NCI-H524 treated with DMSO at 0.1 percent for 48 hours (cell line): ENCODE measurements at regions not wholly inside any gene's neighbourhood (a gene's known extent, or its start where the extent isn't known, plus 50 kb on each side); places are given as distances from the start of the nearest gene placed in this dataset.

Source experiments
- DNase-seq: peaks from one replicate; lab custom pipeline; 2025; lab: John Stamatoyannopoulos, UW

DNA sequence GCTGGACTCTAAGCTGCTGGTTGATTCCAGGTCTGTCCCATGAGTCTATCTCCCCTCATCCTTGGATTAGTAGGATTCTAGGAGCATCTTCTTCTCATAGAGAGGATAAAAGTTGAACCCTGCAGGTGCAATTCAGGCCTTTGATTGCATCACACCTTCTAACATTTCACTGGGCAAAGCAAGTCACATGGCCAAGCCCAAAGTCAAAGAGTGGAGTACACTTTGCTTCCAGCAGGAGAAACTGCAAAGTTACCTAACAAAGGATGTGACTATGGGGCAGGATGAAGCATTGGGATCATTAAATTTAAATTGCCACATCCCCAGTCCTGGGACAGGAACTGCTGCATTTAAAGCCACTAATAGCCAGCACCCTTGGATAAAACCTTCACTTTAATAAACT is 51.0 kb upstream of the EGFLAM start:
- no peak for DNase-seq

DNA sequence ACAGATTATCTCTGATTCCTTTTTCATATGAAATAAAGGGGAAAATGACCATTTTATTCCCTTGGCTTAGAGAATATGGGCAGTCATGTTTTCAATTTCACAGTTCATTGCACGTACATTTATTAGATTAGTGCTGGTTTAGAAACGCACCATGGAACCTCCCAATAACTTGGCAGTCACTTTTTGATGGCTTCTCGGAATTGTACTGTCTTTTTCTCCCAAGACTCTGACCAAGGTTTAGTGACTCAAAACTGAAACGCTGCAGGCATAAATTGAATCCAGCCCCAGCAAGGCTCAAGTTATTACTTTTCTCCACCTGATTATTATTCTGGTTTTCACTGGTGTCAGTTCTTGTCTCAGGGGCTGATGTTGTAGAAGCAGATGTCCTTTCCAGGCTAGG is 55.6 kb upstream of the EGFLAM start:
- DNase-seq = no peak

DNA sequence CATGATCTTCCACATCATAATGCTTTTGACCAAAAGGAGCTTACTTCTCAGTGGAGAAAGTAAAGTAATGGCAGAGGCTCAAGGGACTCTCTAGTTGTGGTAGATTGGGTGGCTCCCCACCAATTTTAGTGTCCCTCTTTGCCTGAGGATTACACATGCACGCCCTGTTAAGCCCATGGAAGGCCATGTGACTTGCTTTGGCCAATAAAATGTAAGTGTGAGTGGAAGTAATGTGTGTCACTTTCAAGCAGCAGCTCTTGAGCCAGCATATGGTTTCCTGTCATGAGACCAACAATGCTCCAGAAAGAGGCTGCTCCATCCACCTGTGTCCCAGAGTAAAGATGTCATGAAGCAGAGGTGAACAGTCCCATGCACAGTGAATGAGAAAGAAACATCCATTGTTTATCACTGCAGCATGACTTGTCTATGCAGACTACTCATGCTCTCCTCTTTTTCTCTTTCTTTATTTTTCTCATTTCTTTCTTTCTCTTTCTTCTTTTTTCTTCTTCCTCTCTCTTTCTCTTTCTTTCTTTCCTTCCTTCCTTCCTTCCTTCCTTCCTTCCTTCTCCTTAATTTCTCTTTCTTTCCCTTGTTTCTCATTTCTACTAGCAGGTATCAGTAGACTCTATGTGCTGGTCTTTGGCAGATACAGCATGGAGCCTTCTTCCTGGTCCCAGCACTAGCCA is 57.3 kb upstream of the EGFLAM start:
- DNase-seq = no peak

DNA sequence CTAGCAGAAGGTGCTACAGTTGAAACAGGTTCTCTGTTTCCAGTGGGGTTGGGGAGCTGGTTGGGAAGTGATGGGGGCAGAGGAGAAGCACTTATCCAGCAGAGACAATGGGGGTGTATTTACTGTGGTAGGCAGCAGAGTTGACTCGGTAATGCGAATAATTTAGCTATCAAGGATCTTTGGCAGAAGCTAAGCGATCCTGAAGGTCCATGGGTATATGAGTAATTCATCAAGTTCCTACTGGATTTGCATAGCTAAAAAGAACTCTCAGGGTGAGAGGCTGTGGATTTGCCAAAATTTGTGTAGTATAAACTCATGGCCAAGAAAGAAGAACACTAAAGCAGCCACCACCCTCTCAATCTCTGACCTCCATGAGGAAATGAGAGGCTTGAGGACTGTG is 61.2 kb upstream of the EGFLAM start:
- DNase-seq = no peak

DNA sequence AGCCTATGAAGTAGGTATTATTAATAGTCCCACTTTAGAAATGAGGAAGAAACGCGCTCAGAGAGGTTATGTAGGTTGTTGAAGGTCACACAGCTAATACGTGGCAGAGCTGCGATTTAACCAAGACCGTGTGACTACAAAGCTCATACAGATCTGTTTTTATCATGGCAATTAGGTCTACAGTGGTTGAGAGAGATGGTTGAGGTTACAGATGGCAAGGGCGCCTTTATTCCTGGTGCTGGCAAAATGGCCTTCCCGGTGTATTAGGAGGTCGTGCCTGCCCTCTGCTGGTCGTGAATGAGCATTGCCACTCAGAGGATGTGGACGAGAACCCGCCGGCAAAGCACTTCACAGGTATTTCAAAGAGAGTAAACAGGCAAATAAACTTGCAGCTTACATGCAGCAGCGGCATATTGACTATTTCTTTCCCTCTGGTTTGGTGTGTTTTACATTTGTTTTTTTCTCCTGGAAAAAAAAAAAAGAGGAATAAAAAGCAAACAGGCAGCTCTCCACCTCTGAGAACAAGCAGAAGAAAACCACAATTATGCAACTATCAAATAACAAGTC is 65.3 kb upstream of the EGFLAM start:
- DNase-seq = peak; percentile 67

DNA sequence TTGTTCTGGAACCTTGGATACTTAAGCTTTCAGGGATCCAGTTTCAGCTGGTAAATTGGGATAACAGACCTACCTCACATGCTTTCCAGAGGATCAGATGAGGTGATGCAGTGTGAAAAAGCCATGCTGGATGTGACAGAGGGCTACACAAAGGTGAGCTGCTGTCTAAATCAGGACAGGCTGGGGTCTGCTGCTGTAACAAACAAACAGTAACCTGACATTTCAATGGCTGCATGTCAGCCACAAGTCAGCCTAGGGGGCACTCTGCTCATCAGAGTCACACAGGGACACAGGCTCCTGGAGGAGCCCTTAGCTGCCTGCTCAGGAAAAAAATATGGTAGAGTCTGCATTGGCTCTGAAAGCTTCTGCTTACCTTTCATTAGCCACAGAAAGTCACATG is 66.7 kb upstream of the EGFLAM start:
- DNase-seq = no peak

DNA sequence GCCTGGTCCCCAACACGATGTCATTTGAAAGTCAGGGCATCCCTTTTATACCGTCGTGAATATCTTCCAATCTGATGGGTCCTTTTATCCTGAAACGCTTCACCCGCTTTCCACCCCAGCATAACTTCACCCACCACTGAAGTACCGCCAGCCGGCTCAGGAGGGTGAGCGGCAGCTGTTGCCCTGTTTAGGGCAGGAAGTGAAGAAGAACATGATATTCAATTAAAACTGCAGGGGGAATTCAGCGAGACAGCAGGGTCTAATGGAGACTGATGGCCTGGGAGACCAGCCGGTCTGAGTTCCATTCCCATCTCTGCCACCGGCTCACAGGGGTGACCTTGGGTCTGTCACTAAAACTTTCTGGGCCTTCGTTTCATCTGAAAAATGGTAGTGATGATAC is 68.2 kb upstream of the EGFLAM start:
- peak; percentile 92 for DNase-seq

DNA sequence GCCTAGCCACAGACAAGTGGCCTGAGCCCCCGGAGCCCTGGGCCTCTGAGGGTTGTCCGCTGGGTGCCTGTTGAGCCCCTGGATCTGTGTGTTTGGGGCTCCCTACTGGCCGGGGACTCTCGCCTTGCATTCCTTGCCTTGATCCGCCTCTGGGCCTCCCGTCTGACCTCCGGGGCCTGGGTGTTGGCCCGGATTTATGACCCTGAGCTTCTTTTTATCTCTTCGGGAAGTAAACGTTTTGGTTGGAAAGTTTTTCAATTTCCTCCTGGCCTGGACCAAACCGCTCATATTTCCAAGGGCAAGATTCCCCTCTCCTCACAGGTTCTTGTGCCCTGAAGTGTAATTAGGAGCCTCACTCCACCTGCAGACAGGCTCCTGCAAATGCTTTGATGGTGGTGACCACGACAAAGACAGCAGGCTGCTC is 69.3 kb upstream of the EGFLAM start:
- DNase-seq = no peak

DNA sequence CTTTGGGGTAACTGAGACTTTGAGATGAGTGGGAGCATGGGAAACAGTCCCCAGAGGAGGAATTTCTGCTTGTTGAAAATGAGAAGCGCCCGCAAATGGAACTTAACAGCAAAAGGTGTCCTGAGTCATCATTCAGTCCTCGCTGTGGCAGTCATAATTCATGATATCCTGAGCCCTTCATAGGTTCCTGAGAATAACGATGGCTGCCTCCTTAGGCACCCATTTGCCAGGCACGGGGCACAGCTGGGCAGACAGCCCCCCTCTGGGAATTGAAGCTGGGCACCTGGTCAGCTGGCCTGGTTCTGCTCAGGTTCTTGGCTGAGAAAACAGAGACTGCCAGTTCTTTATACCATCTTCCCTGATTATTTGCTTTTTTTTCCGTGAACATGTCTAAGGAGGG is 69.8 kb upstream of the EGFLAM start:
- DNase-seq = no peak

DNA sequence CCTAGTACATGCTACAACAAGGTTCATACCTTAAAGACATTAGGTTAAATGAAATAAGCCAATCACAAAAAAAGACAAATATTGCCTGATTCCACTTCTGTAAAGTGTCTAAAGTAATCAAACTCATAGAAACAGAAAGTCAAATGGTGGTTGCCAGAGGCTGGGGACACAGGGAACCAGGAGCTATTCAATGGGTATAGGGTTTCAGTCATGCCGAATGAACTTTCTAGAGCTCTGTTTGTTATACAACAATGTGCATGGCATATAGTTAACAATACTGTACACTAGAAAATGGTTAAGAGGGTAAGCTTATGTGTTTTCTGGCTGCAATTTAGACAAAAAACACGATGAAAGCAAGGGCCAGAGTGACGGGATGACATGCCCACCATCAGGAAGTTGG is 70.8 kb upstream of the EGFLAM start:
- DNase-seq = no peak

DNA sequence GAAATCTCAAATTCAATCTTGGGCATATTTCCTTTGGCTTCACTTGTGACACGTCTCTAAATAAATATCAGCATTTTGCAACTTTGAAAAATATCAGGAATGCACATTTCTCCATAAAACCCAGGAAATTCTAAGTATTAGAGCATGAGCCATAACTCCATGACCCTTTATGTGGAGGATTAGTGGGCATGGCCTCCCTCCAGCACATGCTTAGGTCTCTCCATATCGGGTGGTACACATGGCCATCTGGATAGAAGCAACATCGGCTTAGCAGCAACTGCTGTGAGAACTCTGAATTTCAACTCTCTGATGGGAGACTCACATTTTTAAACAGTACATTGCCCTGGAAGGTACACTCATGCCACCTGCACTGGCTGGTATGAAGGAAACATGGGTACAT is 73.7 kb upstream of the EGFLAM start:
- DNase-seq = peak; percentile 59

DNA sequence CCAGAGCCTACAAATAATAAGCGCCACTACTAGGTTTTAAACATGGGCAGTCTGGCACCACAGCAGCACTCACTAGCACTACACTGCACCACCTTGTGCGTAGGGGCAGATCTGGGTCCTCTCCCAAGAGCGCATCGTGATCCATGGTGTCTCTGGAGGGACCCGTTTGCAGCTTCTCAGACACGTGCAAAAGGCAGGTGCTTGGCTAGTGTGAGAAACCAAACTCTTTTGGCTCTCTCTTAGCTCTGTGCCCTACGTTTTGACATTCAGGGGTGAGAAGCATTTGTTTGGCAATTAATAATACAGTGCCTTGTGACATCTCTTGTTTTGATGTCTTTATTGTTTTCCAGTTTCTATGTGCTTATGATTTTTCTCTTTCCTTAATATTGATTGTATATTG is 75.4 kb upstream of the EGFLAM start:
- DNase-seq = no peak

DNA sequence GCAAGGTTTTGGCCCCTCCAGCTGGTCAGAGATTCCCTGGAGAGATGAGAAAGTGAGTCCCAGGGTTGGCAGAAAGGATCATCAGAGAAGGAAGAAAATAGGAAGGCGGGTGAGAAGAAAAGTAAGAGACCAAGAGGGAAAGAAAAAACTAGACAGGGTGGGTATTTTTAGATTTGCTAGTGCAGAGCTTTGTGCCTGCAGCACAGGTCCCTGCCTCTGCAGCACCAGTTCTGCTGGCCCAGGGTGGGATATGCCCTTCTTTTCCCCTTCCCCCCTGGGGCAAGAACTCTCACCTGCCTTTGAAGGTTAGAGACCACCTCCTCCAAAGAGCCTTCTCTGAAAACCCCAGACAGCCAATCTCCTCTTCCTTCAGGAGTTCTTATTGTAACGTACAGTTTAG is 90.3 kb upstream of the EGFLAM start:
- DNase-seq = no peak

DNA sequence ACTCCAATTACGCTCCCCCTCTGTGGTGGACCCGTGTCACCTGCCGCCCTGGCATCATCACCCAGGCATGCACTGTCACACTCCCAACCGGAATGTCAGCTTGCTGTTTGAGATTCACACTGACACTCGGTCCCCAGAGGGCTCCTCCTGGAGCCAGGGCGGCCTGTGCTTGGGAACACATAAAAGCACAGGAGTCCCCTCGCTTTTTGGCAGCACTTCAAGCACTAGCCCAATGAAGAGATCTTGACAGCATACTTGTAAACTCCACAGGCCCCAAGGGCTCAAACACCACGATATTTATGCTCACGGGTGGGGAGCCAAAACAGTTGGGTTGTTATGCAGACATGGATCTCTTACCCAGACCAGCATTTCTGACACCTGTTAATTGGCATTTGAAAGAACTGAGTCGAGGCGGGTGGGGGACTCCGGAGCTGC is 90.8 kb upstream of the EGFLAM start:
- no peak for DNase-seq

DNA sequence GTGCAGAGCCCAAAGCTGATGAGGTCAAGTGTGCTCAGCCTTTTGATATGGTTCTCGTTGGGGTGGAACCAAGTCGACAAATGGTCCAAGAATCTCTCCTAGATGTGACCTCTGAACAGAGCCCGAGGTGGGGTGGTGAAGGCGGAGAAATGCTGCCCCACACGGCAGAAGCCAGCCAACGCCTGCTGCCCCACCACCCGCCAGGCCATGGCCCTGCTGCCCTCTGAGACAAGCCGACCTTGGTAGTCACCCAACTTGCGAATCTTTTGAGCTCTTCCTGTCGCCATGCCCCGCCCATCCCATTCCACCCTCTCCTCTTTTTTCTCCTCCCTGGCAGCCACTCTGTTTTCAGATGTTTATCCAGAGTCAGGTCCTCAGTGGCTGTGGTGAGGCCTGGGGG is 91.5 kb upstream of the EGFLAM start:
- DNase-seq = no peak

DNA sequence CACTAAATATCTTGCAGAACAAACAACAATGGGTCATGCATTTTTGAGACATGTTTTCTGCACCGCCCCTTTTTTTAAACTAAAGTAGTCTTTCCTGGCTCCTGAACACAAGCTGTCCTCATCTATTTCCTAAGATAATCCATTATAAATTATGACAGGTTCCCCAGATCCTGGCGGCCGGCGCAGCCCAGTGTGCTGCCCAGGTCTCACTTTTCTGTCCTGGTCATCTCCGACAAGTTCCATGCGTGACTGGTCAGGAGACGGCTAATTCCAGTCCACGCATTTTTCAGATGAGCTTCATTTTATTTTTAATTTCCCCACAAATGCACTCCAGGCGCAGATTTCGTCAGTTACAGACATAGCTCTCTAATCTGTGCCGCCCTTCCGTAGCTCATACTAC is 92.9 kb upstream of the EGFLAM start:
- no peak for DNase-seq

DNA sequence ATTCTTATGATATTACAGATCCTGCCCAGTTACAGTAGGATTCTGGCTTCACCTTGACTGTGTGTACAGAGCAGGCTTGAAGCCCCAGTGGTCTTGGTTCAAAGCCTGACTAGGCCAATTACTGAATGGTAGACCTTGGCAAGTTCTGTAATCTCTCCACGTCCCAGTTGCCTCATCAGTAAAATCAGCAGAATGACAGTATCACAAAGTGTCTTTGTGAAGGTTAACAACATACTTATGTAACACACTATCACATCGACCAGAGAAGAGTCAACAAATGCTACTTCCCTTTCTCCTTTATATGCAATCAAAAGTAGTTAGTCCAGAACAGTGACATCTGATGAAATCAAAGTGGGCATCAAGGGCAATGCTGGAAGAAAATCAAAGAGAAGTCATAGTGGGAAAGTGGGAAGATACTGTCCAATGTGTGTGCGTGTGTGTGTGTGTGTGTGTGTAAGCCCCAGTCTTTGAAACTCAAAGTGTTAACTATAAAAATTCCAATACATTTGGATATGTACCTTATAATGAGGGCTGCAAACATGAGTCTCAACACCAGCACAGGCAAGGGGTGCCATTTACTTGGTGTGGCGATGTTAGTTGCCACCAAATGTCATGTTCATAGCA is 93.5 kb upstream of the EGFLAM start:
- no peak for DNase-seq

DNA sequence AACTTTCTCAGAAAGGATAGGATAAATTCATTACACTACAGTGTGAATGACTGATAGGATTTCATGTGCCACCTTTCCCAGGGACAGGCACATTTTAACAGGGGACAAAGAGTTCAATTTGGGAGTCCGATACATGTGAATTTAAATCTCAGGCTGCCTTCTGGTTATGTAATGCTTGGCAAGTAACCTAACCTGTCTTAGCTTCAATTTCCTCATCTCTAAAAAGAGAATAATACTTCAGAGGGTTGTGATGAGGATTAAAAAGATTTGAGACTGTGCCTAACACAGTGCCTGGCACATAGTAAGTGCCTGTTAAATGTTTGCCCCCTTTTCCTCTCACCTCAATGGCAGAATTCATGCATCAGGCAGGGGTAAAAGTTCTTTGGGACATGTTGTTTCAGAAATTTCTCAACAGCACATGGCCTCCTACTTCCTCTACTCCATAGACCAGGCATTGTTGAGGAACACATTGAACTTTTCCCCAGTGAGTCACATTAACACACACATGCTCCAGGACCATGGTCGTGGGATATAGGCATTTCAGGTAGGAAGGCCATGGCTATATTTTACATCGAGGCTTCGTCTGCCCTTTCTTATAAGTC is 94.6 kb upstream of the EGFLAM start:
- DNase-seq = no peak

DNA sequence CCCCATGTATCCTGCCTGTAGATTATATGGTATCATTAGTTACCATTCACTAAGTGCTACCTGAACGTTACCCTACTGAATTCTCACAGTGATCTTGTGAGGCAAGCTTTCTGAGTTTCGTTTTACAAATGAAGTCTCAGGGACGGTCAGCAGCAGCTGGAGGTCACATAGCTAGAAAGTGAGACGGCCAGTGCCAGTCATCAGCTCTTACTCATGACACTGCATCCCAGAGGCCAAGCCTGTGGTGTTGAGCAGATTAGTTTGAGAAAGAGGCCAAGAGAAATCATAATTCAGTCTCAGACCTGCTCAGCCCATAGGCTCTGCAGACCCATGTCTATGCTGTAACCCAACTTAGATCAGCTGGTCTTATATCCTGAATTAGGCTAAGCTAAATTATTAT is 95.7 kb upstream of the EGFLAM start:
- DNase-seq = no peak

DNA sequence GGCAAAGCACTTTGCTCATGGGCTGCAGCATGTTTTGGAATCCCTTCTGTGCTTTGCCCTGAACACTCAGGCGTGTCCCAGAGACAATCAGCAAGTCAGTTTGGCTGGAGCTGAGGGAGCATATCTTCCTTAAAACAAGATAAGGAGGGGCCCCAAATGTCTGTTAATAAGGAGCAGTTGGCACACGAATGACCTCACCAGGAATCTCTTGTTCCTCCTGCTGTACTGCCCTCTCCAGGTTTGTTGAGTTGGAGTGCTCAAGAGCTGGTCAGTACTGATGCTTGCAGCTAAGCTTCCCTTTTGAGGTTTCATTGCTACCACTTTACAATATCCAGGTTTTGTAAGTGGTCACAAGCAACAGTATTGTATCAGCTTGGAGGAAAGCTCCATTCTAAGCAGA is 101.3 kb upstream of the EGFLAM start:
- DNase-seq = no peak

DNA sequence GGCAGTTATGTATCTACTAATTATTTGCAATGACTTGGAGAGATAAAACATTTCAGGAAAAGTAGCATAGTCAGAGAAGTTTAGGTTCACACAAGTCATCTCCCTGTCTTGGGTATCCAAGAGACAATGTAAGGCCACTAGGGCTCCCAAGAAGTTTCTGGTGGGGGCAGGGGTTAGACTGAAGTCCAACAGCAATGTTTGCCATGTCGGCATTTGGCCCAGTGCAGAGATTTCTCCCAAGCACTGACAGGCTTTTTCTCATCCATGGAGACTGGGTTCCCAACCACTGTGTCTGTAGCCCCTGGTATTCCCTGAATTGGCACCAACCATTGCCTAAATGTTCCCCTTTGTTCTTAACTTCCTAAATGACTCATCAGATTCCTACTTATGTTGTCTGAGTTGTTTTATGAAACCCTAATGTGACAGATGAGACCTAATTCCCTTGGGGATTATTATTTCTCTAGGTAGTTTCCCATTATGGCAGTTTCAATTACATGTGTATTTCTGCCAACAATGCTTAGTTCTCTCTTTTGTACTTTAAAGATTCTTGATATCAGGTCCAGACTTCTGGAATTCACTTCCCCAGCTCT is 103.6 kb upstream of the EGFLAM start:
- peak; percentile 39 for DNase-seq

DNA sequence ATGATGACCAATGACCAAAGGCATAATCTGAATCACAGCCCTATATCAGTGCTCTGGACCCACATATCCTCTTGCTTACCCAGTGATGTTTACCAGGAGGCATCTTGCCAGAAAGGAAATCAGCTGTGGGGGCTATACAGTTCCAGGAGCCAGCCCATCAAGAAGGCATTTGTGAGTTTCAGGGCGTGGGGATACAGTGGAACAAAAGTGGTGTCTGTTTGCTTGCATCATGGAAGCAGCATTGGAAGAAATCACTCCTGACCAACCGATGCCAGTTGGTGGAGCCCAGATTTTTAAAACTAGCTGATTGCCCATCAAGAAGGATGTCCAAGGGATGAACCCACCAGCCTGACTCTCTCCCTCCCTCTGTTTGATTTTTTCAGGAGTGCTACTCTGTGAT is 106.5 kb upstream of the EGFLAM start:
- DNase-seq = no peak

DNA sequence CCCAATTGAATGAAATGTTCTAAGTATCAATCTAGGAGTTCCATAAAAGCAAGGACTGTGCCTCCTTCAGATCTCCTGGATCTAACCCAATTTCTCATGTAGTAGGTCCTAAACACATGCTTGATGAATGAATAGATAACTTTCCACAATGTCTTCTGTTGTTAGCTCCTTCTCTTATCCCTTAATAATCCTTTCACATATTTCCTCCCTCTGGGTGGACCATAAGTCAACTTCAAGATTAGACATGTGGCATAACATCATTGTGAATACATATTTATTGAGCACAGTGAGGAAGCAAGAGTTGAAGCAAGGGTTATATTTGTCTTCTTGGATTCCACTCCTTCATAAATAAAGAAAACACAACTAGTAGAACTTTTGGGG is 108.6 kb upstream of the EGFLAM start:
- no peak for DNase-seq
